Ramos (cell line): ENCODE measurements at regions not wholly inside any gene's neighbourhood (a gene's known extent, or its start where the extent isn't known, plus 50 kb on each side); places are given as distances from the start of the nearest gene placed in this dataset.

Experiments used
- in situ Hi-C: fragments of 300-500 bp; cut with MboI; formaldehyde crosslinking; loops from one replicate; pipeline ENCODE4 v1.14.3; 2022; ENCODE audit warnings: low sequenced_read_pairs; ENCODE audit not compliant: unreplicated experiment

DNA sequence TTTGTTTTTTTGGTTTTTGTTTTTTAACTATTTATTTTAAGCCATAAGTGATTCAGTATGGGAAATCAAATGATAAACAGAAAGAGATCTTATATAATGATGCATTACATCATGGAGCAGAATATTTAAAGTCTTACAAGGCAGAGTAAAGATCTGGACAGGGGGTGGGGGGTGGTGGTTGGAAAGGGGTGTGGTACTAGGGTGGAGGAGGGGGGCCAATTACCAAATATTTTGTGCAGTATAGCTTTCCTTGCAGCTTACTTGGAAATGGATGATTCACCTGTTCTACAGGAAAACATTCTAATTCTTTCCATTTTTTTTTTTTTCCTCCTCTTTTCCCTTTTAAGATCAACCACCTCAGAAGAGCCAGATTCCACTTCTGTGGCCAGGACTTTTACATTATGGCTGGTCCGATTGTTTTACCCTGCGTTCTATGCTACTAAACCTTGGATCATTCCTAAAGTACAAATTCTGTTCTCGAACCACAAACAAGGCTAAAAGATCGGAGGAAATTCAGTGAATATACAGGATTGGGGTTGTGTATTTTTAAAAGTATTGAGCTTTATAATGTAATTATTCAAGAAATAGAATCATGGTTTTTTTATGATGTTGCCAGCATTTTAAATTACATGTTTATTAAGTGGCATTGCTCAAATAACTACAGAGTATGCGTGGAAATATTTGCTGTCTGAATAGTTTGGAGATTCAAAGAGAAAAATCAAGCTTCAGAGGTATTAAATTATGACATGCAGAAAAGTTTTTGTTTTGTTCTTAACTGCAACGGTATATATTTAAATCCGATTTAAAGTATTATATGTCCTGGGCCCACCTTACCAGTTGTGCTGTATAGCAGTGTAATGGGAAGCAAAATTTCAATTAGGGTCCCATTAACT lies 859.5 kb downstream of the USP25 start:
- in situ Hi-C loops = no loop called here

DNA sequence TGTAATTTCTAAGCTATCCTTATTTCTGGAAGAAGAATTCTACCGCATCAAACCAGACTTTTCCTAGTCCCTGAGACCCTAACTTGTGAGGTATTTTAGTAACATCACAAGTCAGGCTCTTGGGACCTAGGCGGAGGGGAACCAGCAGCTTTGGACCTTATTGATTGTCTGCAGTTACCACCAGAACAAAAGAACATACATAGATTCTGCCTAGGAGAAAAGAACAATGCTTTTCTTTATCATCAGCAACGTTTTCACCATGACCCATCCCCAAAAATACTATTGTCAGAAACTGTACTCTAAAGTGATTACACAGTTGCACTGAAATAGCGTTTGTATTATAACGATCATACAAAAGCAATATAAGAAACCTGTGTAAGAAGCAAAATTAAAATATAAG lies 860.4 kb downstream of the USP25 start:
- in situ Hi-C loops = no loop called here

DNA sequence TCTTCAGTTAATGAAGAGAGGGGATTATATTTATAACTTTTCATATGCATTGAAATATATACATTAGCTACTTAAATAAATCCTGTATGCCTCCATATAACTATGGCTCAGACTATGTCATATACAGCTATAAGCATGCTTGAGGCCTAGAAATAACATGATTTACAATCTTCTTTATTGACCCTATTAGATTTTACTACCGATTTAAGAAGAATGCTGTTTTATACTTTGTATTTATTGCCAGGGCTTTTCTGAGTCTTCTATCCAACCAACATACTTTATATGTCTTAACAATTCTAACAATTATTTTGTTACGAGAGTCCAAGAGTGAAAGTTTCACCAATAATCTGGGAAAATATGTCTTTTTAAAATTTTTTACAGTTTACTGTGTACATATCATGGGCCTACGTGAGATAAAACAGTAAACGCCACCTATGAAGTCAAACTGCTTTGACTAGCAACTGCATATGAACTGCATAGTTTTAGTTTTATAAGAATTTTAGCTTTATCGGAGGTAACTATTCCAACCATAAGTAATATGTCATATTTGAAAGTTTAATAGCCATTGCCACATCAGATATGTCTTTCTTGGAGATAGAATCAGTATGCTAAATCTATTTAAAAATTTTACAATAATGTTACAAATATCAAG lies 861.0 kb downstream of the USP25 start:
- in situ Hi-C loops = no loop called here

GRCh38 chr21:16592381-16592780 lies 862.6 kb downstream of the USP25 start:
- in situ Hi-C loops = no loop called here

DNA sequence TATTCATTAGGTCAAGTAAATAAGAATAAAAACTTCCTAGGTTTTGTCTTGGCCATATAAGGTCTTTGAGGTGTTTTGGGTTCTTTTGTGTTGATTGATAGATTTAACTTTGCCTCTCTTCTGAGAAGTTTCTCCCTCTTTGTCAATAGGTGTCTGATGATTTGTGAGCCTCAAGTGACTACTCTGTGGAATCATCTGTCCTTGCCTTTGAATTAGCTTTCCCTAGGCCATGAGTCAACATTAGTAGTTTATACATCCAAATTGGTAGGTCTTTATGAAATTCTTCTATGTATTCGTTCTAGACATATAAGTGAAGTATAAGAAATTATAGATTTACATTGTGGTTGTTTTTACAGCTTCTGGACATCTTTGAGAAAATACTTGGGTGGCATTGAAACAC lies 864.4 kb downstream of the USP25 start:
- in situ Hi-C loops = no loop called here

DNA sequence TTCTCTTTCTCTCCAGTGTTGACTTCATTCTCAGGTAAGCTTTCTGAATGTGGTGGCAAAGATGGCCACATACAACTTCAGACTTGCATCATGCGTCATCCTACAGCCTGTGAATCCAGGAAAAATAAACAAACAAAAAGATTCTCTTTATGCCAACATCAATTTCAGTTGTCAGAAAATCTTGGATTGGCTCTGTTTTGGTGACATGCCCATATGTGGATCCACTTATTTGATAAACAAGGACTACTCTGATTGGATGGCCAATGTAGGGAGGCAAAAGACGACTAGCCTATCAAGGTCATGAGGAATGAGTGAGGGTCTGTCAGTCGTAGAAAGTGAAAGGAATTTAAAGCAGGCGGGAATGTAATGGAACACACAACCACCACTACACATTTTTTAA lies 866.6 kb downstream of the USP25 start:
- in situ Hi-C loops = no loop called here

- in situ Hi-C loops = no loop called here
These were observed 868.0 kb downstream of the USP25 start for GRCh38 chr21:16597753-16598152.

DNA sequence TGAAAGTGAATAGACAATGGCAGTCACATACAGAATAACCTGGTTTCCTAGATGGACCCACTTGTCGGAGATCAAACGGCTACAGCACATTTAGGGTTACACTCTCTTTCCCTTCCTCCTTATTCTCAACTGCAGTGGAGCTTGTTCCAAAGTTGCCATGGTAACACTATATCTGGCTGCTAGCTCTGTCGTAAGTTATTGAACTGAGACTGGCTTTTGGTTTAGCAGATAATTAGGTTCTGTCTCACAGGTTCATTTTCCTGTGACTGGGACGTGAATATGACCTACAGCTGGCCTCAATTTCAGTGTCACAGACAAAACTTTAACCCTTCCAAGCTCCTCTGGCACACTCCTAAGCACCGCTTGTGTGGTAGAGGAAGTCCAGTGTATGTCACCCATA lies 875.8 kb downstream of the USP25 start:
- in situ Hi-C loops = no loop called here

- in situ Hi-C loops = no loop called here
These were observed 876.5 kb downstream of the USP25 start for GRCh38 chr21:16606271-16606670.

DNA sequence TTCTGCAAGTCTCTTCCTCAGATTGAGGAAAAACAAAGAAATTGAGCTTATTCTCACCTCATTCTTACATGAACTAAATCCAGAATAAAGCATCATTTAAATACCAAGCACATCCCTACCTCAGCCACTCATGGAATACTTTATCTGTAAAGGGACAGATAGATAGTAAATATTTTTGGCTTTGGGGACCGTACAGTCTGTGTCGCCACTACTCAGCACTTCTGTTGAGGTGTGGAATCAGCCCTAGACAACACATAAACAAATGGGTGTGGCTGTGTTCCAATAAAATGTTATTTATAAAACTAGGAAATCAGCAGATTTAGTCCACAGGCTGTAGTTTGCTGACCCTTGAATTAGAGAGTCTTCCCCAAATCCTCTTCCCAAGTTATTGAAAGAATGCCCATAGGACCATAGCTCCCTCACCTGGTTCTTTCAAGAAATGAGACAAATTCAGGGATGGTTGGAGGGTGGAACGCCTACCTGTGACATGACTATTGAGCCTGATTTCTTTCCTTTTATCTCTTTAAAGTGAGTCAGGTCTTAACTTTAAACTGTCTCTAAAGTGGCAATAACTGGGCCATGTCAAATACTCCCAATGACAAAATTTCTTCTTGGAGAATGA lies 878.5 kb downstream of the USP25 start:
- in situ Hi-C loops = no loop called here

DNA sequence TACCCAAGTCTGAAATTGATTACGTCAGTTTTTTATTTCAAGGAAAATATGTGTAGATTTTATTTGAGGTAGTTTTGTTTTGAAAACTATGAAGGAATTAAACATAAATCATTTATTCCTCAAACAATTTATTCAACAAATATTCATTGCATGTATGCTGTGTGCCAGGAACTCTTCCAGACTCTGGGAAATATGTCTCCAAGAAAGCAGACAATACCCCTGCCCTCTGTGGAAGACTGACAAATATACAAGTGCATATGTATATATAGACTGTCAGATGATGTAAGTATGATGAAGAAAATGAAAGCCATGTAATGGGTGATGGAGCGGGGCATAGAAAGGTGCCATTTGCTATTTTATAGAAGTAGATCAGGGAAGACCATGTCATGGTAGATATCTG lies 889.5 kb downstream of the USP25 start:
- in situ Hi-C loops = no loop called here

DNA sequence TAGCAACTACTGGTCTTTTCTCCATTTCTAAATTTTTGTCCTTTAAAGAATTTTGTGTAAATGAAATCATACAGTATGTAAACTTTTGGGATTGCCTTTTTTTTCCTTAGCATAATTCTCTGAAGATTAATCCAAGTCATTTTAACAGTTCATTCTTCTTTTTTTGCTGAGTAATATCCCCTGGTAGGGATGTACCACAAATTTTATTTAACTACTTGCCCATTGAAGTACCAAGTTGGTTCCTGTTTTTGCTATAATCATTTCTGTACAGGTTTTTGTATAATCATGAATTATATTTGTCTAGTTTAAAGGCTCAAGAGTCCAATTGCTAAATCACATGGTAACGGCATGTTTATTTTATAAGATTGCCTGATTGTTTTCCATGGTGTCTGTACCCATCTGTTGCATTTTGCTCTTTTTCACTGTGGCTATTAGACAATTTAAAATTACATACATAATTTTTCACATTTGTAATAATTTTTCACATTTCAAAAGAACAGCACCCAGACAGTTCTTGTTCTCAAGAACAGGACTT lies 891.1 kb downstream of the USP25 start:
- in situ Hi-C loops = no loop called here

GRCh38 chr21:16624479-16625118 lies 888.2 kb upstream of the CXADR start:
- in situ Hi-C loops = no loop called here

DNA sequence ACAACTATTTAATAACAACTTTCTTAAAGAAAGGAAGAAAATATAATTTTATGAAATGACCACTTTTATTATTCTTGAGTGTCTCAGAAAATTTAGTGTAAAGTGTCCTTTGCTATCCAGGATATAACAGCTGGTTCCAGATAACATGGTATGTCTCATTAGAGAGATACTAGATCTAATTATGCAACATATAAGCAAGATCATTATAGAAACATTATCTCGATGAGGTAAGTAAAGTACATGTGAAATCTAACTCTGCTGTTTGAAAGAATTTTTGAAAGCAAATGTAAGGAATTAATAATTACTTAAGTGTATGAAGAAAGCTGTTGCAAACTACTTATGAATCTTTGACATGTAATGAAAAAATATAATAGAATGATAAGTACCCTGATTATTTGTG lies 887.4 kb upstream of the CXADR start:
- in situ Hi-C loops = no loop called here

DNA sequence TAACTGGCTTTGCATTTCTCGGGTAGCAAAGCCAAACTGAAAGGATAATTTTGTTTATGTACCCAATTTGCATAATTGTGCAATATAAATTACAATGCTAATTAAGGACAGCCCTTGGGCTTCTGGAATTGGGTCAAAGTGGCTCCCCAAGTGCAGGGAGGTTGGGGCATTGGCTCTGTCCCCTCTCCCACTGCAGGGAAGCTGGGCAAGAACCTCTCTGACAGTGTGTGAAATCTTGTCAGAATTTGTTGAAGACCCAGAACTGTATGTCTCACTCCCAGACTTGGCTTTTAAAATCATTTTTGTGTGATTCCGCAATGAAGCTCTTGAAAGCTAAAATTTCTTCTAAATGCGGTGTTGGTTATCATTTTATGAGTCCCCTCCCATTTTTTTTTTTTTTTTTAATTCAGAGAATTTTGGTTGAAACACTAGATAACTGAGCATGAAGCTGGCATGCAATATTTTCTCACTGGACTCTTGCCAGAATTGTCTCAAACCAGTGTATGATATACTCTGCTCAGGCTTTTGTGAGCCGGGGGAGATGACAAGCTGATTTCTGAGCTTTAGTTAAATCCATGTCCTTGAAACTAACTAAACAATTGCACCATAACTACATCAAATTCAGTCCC lies 878.9 kb upstream of the CXADR start:
- in situ Hi-C loops = no loop called here

DNA sequence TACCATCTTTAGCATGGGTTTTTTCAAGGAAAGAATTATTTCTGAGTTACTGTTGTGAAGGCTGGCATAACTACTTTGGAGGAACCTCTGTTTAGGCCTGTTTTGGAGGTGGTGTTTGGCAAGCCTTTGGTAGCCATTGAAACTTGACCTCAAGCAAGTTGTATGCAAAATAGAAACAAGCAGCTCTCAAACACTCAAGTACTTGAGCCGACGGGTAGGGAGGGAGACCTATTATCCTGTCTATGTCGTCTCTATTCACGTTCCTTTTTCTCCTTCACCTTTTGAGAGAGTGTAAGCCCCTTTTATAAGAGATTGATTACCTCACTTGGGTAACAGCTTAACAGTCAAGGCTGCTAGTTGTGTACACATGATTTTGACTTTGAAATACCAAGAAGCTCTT lies 878.3 kb upstream of the CXADR start:
- in situ Hi-C loops = no loop called here

- in situ Hi-C loops = no loop called here
These were observed 872.4 kb upstream of the CXADR start for GRCh38 chr21:16640297-16641027.

GRCh38 chr21:16642353-16642752 lies 870.5 kb upstream of the CXADR start:
- in situ Hi-C loops = no loop called here

- in situ Hi-C loops = no loop called here
These were observed 868.2 kb upstream of the CXADR start for GRCh38 chr21:16644685-16645084.
